Stomach (tissue), 4 donors: ENCODE measurements at regions not wholly inside any gene's neighbourhood (a gene's known extent, or its start where the extent isn't known, plus 50 kb on each side); places are given as distances from the start of the nearest gene placed in this dataset.

Source experiments
- EP300 ChIP-seq: sonication (generic); formaldehyde crosslinking; IDR thresholded peaks from one replicate; pipeline ENCODE4 v1.6.1; 2017; ENCODE audit warnings: antibody characterized with exemption
- POLR2A ChIP-seq, 4 donors: fragments of 450-650 bp; IDR thresholded peaks; one replicate each; pipeline ENCODE4 v1.6.1; 2016; ENCODE audit warnings: antibody characterized with exemption in 4 of 4, control low read depth in 2 of 4, mild to moderate bottlenecking in 1 of 4, moderate library complexity in 1 of 4

- no peak for TF ChIP-seq EP300
- no peak for TF ChIP-seq POLR2A (IDR thresholded peaks at IDR 0.05)
These were observed 129.3 kb upstream of the SLC44A1 start for GRCh38 chr9:105114964-105115728.
